ENCODE measurements at regions not wholly inside any gene's neighbourhood (a gene's known extent, or its start where the extent isn't known, plus 50 kb on each side); places are given as distances from the start of the nearest gene placed in this dataset.

GRCh38 chr2:217150236-217150635 is 290.4 kb upstream of the TNP1 start:
- DNase-seq: no peak

- DNase-seq: no peak
These were observed 289.3 kb upstream of the TNP1 start for GRCh38 chr2:217149087-217149660.

GRCh38 chr2:217147818-217148217 is 288.0 kb upstream of the TNP1 start:
- no peak for DNase-seq

GRCh38 chr2:217146956-217147355 is 287.1 kb upstream of the TNP1 start:
- no peak for DNase-seq

- DNase-seq: no peak
These were observed 282.9 kb upstream of the TNP1 start for GRCh38 chr2:217142649-217143266.

- no peak for DNase-seq
These were observed 278.4 kb upstream of the TNP1 start for GRCh38 chr2:217138284-217138683.

GRCh38 chr2:217127744-217128143 is 267.9 kb upstream of the TNP1 start:
- DNase-seq: peak; percentile 48

- no peak for DNase-seq
These were observed 265.1 kb upstream of the TNP1 start for GRCh38 chr2:217125014-217125413.

- no peak for DNase-seq
These were observed 264.2 kb upstream of the TNP1 start for GRCh38 chr2:217124050-217124449.

- no peak for DNase-seq
These were observed 261.7 kb upstream of the TNP1 start for GRCh38 chr2:217121565-217121964.

- DNase-seq: no peak
These were observed 260.6 kb upstream of the TNP1 start for GRCh38 chr2:217120429-217120828.

GRCh38 chr2:217118559-217119284 is 258.9 kb upstream of the TNP1 start:
- DNase-seq: no peak

- no peak for DNase-seq
These were observed 257.7 kb upstream of the TNP1 start for GRCh38 chr2:217117523-217117922.

- DNase-seq: no peak
These were observed 256.7 kb upstream of the TNP1 start for GRCh38 chr2:217116610-217117009.

GRCh38 chr2:217114117-217114516 is 254.3 kb upstream of the TNP1 start:
- DNase-seq: no peak

- DNase-seq: peak; percentile 52
These were observed 253.6 kb upstream of the TNP1 start for GRCh38 chr2:217113491-217113890.

GRCh38 chr2:217110550-217110949 is 250.7 kb upstream of the TNP1 start:
- DNase-seq: no peak

- DNase-seq: no peak
These were observed 248.7 kb upstream of the TNP1 start for GRCh38 chr2:217108575-217109027.

- DNase-seq: no peak
These were observed 248.2 kb upstream of the TNP1 start for GRCh38 chr2:217108086-217108485.

- no peak for DNase-seq
These were observed 247.6 kb upstream of the TNP1 start for GRCh38 chr2:217107480-217107879.

- DNase-seq: no peak
These were observed 246.8 kb upstream of the TNP1 start for GRCh38 chr2:217106650-217107014.

GRCh38 chr2:217105733-217106649 is 246.1 kb upstream of the TNP1 start:
- no peak for DNase-seq

Measured in left hindlimb (tissue), 1 donor.